SK-N-SH (cell line): ENCODE measurements at regions not wholly inside any gene's neighbourhood (a gene's known extent, or its start where the extent isn't known, plus 50 kb on each side); places are given as distances from the start of the nearest gene placed in this dataset.

Experiments
- CTCF ChIA-PET: fragments of 300-600, 350-600 bp; formaldehyde crosslinking; extraction: SDS; loops from one replicate; lab custom pipeline; 2021; lab: Yijun Ruan, JAX
- POLR2A ChIA-PET: fragments of 350-600 bp; sonication (Branson Sonifier 250); formaldehyde crosslinking; extraction: SDS; loops from one replicate; lab custom pipeline; 2020; ENCODE audit warnings: antibody characterized with exemption, inconsistent platforms; lab: Yijun Ruan, JAX
- DNase-seq: peaks from one replicate; pipeline ENCODE4 v3.0.0; 2012
- H2AFZ ChIP-seq: fragments of 200-600 bp; sonication (generic); 2 replicates; pipeline ENCODE4 v1.8.1; 2016; ENCODE audit warnings: antibody characterized with exemption, mild to moderate bottlenecking, low read depth
- H3F3A ChIP-seq: fragments of 200-600 bp; sonication (generic); replicated peaks from 2 replicates; pipeline ENCODE3; 2016; ENCODE audit warnings: antibody characterized with exemption, mild to moderate bottlenecking; ENCODE audit not compliant: insufficient read depth
- H3K27ac ChIP-seq, 2 experiments: fragments of 200-500 bp in 1 of 2; fragments of 200-600 bp in 1 of 2; sonication (Bioruptor generic) in 1 of 2; sonication (generic), shearing (Covaris generic) in 1 of 2; 2 replicates each; pipeline versions ENCODE4 v1.5.1 to v1.6.1; 2014 to 2016; ENCODE audit warnings: low read depth in 2 of 2, inconsistent platforms in 1 of 2, low read length in 1 of 2, mild to moderate bottlenecking in 1 of 2, mixed read lengths in 1 of 2
- H3K27me3 ChIP-seq: fragments of 200-600 bp; sonication (generic), shearing (Covaris generic); 2 replicates; pipeline ENCODE4 v1.6.1; 2016; ENCODE audit warnings: mixed run types; ENCODE audit not compliant: insufficient read depth
- H3K36me3 ChIP-seq, 2 experiments: fragments of 200-500 bp in 1 of 2; fragments of 200-600 bp in 1 of 2; sonication (Bioruptor generic) in 1 of 2; sonication (generic) in 1 of 2; replicated peaks in 1 of 2; 2 replicates each; pipeline versions ENCODE3 to v1.5.1; 2014 to 2016; ENCODE audit warnings: low read length in 1 of 2, mild to moderate bottlenecking in 1 of 2; ENCODE audit not compliant: insufficient read depth in 2 of 2, control insufficient read depth in 1 of 2
- H3K4me1 ChIP-seq, 2 experiments: fragments of 200-500 bp in 1 of 2; fragments of 200-600 bp in 1 of 2; sonication (Bioruptor generic) in 1 of 2; sonication (generic), shearing (Covaris generic) in 1 of 2; 2 replicates each; pipeline versions ENCODE4 v1.5.1 to v1.6.1; 2014 to 2016; ENCODE audit warnings: low read depth in 1 of 2, low read length in 1 of 2, mixed run types in 1 of 2; ENCODE audit not compliant: insufficient read depth in 2 of 2, control insufficient read depth in 1 of 2
- H3K4me2 ChIP-seq: fragments of 200-600 bp; sonication (generic), shearing (Covaris generic); 2 replicates; pipeline ENCODE4 v1.6.1; 2017; ENCODE audit warnings: mixed run types
- H3K4me3 ChIP-seq, 2 experiments: fragments of 200-500 bp in 1 of 2; fragments of 200-600 bp in 1 of 2; sonication (Bioruptor generic) in 1 of 2; sonication (generic), shearing (Covaris generic) in 1 of 2; 2 replicates each; pipeline versions ENCODE4 v1.5.1 to v1.8.1; 2014 to 2016; ENCODE audit warnings: low read depth in 2 of 2, inconsistent platforms in 1 of 2, low read length in 1 of 2, mild to moderate bottlenecking in 1 of 2, mixed read lengths in 1 of 2, moderate library complexity in 1 of 2
- H3K79me2 ChIP-seq: fragments of 200-600 bp; sonication (generic); 2 replicates; pipeline ENCODE4 v1.8.1; 2017; ENCODE audit warnings: mild to moderate bottlenecking; ENCODE audit not compliant: insufficient read depth
- H3K9ac ChIP-seq: fragments of 200-600 bp; sonication (generic); 2 replicates; pipeline ENCODE4 v1.6.1; 2017; ENCODE audit warnings: mixed run types
- H3K9me2 ChIP-seq: fragments of 200-600 bp; sonication (generic); 2 replicates; pipeline ENCODE4 v1.6.1; 2017; ENCODE audit warnings: mixed run types
- H3K9me3 ChIP-seq: fragments of 200-600 bp; sonication (generic); 2 replicates; pipeline ENCODE4 v1.6.1; 2017; ENCODE audit warnings: mixed run types, mild to moderate bottlenecking, moderate library complexity
- H4K20me1 ChIP-seq: fragments of 200-600 bp; sonication (generic); 2 replicates; pipeline ENCODE4 v1.6.1; 2017; ENCODE audit warnings: mild to moderate bottlenecking, mixed run types; ENCODE audit not compliant: insufficient read depth
- CHD2 ChIP-seq: fragments of 150-350 bp; IDR thresholded peaks from 2 replicates; pipeline ENCODE4 v1.6.1; 2018; ENCODE audit warnings: low read length; ENCODE audit not compliant: partially characterized antibody
- ELF1 ChIP-seq: IDR thresholded peaks from 2 replicates; pipeline ENCODE4 v1.4.0; 2012
- EZH2phosphoT487 ChIP-seq: fragments of 200-600 bp; sonication (generic); IDR thresholded peaks from 2 replicates; pipeline ENCODE4 v1.6.1; 2017; ENCODE audit warnings: low read depth, mixed run types, mild to moderate bottlenecking, antibody characterized with exemption, moderate library complexity, borderline replicate concordance
- FOXJ3 ChIP-seq: sonication (generic); formaldehyde crosslinking; IDR thresholded peaks from 2 replicates; pipeline ENCODE4 v1.5.1; 2020; ENCODE audit warnings: mild to moderate bottlenecking, missing genetic modification reagents
- FOXM1 ChIP-seq: IDR thresholded peaks from 2 replicates; pipeline ENCODE4 v1.4.0; 2012; ENCODE audit warnings: low read depth, mild to moderate bottlenecking
- GABPA ChIP-seq: IDR thresholded peaks from 2 replicates; pipeline ENCODE4 v1.4.0; 2012; ENCODE audit warnings: low read depth, mild to moderate bottlenecking
- GATA2 ChIP-seq: sonication (generic); formaldehyde crosslinking; IDR thresholded peaks from 2 replicates; pipeline ENCODE4 v1.5.0; 2020; ENCODE audit warnings: mild to moderate bottlenecking, missing genetic modification reagents
- JUND ChIP-seq: IDR thresholded peaks from 2 replicates; pipeline ENCODE4 v1.4.0; 2012
- MXI1 ChIP-seq: IDR thresholded peaks from 2 replicates; pipeline ENCODE4 v1.6.1; 2012; ENCODE audit warnings: mild to moderate bottlenecking, low read depth, low read length, improper control_type of control experiment
- NRF1 ChIP-seq: IDR thresholded peaks from 2 replicates; pipeline ENCODE4 v1.6.1; 2012; ENCODE audit warnings: low read depth, mild to moderate bottlenecking, low read length
- PBX3 ChIP-seq: IDR thresholded peaks from 2 replicates; pipeline ENCODE4; 2012
- RCOR1 ChIP-seq: fragments of 150-350 bp; IDR thresholded peaks from 2 replicates; pipeline ENCODE4 v1.6.1; 2017; ENCODE audit warnings: antibody characterized with exemption, low read length
- REST ChIP-seq: IDR thresholded peaks from 2 replicates; pipeline ENCODE4 v1.6.1; 2012; ENCODE audit warnings: mild to moderate bottlenecking, low read depth, low read length, moderate library complexity
- RFX5 ChIP-seq: IDR thresholded peaks from 2 replicates; pipeline ENCODE4 v1.6.1; 2012; ENCODE audit warnings: mild to moderate bottlenecking, improper control_type of control experiment, low read length
- SIN3A ChIP-seq: IDR thresholded peaks from 2 replicates; pipeline ENCODE4 v1.6.1; 2012; ENCODE audit warnings: low read depth, mild to moderate bottlenecking, low read length, moderate library complexity, borderline replicate concordance
- TCF12 ChIP-seq: IDR thresholded peaks from 2 replicates; pipeline ENCODE4 v1.4.0; 2012
- TEAD4 ChIP-seq: IDR thresholded peaks from 2 replicates; pipeline ENCODE4 v1.4.0; 2012; ENCODE audit warnings: mild to moderate bottlenecking, borderline replicate concordance; ENCODE audit not compliant: insufficient read depth
- WGBS: methylation state at CpG from one replicate; pipeline ENCODE4 v1.1.6; 2017; ENCODE audit warnings: low lambda C conversion rate; 5-methylcytosine and 5-hydroxymethylcytosine counted together

- H3K9me3 ChIP-seq, result no peaks in the 10 kb centered on the region
- no peak overlapping the region for H2AFZ ChIP-seq
- H3K4me2 ChIP-seq, result no peak overlapping the region
- CTCF ChIA-PET, result no interaction called here
- no peaks in the 10 kb centered on the region for H3K4me1 ChIP-seq
- no peaks in the 10 kb centered on the region for H3F3A ChIP-seq
- no peaks in the 10 kb centered on the region for H3K79me2 ChIP-seq
- POLR2A ChIA-PET, result no interaction called here
- TF ChIP-seq TEAD4 (no peak), GATA2 (CRISPR knock-in tag) (no peak), REST (no peak), PBX3 (no peak), MXI1 (no peak), NRF1 (no peak), RFX5 (no peak), EZH2phosphoT487 (no peak), TCF12 (no peak), ELF1 (no peak)
- WGBS, result 22% methylated on average over 2 of the region's 2 CpGs
- H3K9ac ChIP-seq, result no peak overlapping the region
- no peaks in the 10 kb centered on the region; the same call in 1 of the 2 replicates for H3K27me3 ChIP-seq
- H3K9me2 ChIP-seq, result no peaks in the 10 kb centered on the region
- no peaks in the 10 kb centered on the region for H3K36me3 ChIP-seq
- H3K4me3 ChIP-seq, result no peak overlapping the region
- no peak for DNase-seq
- H4K20me1 ChIP-seq, result no peaks in the 10 kb centered on the region
- no peak overlapping the region for H3K27ac ChIP-seq
Observed at GRCh38 chr2:147660680-147661079, 184.1 kb upstream of the ACVR2A start.

- Histone ChIP-seq H4K20me1 (no peaks in the 10 kb centered on the region), H3K9me3 (no peaks in the 10 kb centered on the region), H3K4me3 (no peak overlapping the region), H3K4me2 (no peak overlapping the region), H3K27ac (no peak overlapping the region), H3K9me2 (no peaks in the 10 kb centered on the region), H3K79me2 (no peaks in the 10 kb centered on the region), H3K36me3 (no peaks in the 10 kb centered on the region), H3F3A (no peaks in the 10 kb centered on the region)
- no peak for DNase-seq
- POLR2A ChIA-PET, result no interaction called here
- TF ChIP-seq GATA2 (CRISPR knock-in tag) (no peak), MXI1 (no peak), JUND (no peak), REST (no peak), SIN3A (no peak), RFX5 (no peak), EZH2phosphoT487 (no peak), FOXJ3 (CRISPR knock-in tag) (no peak), FOXM1 (no peak), RCOR1 (no peak), PBX3 (no peak), GABPA (no peak), CHD2 (no peak)
- TF ChIP-seq, all 33 proteins: peak for 0
- Histone ChIP-seq H2AFZ (no peak overlapping the region), H3K9ac (no peak overlapping the region), H3K27me3 (no peaks in the 10 kb centered on the region; the same call in 1 of the 2 replicates), H3K4me1 (no peaks in the 10 kb centered on the region)
- WGBS, result 0% methylated on average over 1 of the region's 1 CpG
- CTCF ChIA-PET, result no interaction called here
Observed at GRCh38 chr2:147659051-147659450, 185.8 kb upstream of the ACVR2A start.
